HL-60 (cell line): ENCODE measurements at regions not wholly inside any gene's neighbourhood (a gene's known extent, or its start where the extent isn't known, plus 50 kb on each side); places are given as distances from the start of the nearest gene placed in this dataset.

Experiments used
- POLR2AphosphoS5 ChIP-seq: IDR thresholded peaks from 2 replicates; pipeline ENCODE4 v1.6.1; 2012; ENCODE audit warnings: low read depth
- TF ChIP-seq, protein P1 (sequence below): IDR thresholded peaks from one replicate; pipeline ENCODE4 v1.5.1; 2011; ENCODE audit warnings: low read length, control low read depth, inconsistent platforms; ENCODE audit not compliant: insufficient read depth
- TF ChIP-seq, protein P2 (sequence below): IDR thresholded peaks from 2 replicates; pipeline ENCODE4 v1.6.1; 2012; ENCODE audit warnings: low read depth; ENCODE audit not compliant: insufficient replicate concordance

DNA sequence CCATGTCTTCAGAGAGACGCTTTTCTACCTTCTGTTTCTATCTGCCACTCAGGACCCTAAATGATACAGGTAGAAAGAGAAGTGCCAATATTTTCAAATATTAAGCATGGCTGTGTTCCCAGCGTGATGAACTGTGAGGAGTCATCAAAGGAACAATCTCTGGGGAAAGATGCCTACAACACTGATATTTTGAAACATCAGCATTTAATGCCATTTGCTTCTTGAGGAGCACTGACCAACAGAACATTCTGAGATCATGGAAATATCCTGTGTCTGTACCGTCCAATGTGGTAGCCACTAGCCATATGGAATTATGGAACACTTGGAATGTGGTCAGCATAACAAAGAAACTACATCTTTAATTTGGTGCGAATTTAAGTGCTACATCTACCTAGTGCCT, 117.9 kb upstream of the COL6A5 start:
- TF ChIP-seq, protein P1, sequence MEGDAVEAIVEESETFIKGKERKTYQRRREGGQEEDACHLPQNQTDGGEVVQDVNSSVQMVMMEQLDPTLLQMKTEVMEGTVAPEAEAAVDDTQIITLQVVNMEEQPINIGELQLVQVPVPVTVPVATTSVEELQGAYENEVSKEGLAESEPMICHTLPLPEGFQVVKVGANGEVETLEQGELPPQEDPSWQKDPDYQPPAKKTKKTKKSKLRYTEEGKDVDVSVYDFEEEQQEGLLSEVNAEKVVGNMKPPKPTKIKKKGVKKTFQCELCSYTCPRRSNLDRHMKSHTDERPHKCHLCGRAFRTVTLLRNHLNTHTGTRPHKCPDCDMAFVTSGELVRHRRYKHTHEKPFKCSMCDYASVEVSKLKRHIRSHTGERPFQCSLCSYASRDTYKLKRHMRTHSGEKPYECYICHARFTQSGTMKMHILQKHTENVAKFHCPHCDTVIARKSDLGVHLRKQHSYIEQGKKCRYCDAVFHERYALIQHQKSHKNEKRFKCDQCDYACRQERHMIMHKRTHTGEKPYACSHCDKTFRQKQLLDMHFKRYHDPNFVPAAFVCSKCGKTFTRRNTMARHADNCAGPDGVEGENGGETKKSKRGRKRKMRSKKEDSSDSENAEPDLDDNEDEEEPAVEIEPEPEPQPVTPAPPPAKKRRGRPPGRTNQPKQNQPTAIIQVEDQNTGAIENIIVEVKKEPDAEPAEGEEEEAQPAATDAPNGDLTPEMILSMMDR = no peak
- TF ChIP-seq, protein P2, sequence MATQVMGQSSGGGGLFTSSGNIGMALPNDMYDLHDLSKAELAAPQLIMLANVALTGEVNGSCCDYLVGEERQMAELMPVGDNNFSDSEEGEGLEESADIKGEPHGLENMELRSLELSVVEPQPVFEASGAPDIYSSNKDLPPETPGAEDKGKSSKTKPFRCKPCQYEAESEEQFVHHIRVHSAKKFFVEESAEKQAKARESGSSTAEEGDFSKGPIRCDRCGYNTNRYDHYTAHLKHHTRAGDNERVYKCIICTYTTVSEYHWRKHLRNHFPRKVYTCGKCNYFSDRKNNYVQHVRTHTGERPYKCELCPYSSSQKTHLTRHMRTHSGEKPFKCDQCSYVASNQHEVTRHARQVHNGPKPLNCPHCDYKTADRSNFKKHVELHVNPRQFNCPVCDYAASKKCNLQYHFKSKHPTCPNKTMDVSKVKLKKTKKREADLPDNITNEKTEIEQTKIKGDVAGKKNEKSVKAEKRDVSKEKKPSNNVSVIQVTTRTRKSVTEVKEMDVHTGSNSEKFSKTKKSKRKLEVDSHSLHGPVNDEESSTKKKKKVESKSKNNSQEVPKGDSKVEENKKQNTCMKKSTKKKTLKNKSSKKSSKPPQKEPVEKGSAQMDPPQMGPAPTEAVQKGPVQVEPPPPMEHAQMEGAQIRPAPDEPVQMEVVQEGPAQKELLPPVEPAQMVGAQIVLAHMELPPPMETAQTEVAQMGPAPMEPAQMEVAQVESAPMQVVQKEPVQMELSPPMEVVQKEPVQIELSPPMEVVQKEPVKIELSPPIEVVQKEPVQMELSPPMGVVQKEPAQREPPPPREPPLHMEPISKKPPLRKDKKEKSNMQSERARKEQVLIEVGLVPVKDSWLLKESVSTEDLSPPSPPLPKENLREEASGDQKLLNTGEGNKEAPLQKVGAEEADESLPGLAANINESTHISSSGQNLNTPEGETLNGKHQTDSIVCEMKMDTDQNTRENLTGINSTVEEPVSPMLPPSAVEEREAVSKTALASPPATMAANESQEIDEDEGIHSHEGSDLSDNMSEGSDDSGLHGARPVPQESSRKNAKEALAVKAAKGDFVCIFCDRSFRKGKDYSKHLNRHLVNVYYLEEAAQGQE = no peak
- TF ChIP-seq POLR2AphosphoS5 = no peak
